Femur (tissue), 1 donor: ENCODE measurements at regions not wholly inside any gene's neighbourhood (a gene's known extent, or its start where the extent isn't known, plus 50 kb on each side); places are given as distances from the start of the nearest gene placed in this dataset.
"Not testable (repeated sequence)": the region's sequence is repeated elsewhere in the genome, so short reads cannot be mapped to it uniquely, and the experiment has no call there.

Experiments used
- DNase-seq: peaks from one replicate; pipeline ENCODE4 v3.0.0-alpha.2; 2017

GRCh38 chr10:78602201-78602932, 466.4 kb upstream of the ZMIZ1 start:
- no peak for DNase-seq

GRCh38 chr10:78604286-78604685, 464.5 kb upstream of the ZMIZ1 start:
- DNase-seq: no peak

DNA sequence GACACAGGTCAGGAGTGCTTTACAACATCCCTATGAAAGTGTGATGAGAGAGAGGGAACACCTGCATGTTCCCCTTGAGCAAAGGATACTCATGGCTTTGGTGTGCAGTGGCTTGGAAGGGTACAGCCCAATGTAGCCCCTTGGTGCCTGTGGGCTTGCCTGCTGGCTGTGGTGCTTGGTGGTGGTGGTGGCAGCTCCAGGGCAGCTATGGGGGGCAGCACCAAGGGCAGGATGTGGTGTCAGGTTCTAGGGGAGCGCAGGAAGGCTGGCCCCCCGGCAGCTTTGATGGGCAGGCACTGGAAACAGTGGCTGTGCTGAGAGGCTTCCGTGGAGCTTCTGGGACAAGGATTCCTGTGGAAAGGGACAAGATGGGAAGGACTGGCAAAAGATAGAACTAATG, 464.0 kb upstream of the ZMIZ1 start:
- DNase-seq: no peak

DNA sequence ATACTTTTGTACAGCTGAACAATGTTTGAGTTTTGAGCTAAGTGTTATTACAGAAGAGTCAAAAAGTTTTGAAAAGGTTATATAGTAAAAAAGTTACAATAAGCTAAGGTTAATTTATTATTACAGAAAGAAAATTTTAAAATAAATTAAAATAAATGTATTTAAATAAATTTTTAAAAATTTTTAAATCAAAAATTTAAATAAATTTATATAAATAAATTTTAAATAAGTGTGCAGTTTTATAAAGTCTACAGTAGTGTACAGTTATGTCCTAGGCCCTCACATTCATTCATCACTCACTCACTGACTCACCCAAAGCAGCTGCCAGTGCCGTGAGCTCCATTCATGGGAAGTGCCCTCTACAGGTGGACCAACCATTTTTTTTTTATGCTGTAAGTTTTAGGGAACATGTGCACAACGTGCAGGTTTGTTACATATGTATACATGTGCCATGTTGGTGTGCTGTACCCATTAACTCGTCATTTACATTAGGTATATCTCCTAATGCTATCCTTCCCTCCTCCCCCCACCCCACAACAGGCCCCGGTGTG, 462.9 kb upstream of the ZMIZ1 start:
- DNase-seq: no peak

- DNase-seq: not testable (repeated sequence)
These were observed 462.0 kb upstream of the ZMIZ1 start for GRCh38 chr10:78606766-78607165.

DNA sequence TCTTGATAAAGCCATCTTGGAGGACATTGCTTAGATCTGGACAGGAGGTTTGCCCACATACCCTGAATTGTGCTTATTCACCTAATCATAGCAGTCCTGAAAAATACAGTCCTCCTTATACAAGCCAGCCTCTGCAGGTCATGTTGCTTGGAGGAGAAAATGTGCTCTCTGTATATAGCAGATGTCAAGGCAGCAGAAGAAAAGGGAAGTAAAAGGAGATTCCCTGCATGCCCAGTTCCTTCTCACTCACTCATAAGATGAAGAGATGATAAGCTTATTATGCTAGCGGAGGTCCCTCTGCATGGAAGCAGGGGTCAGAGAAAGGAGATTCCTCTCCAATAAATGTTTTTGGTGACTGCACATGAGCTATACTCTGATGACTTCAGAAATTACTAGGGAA, 458.8 kb upstream of the ZMIZ1 start:
- DNase-seq: no peak

DNA sequence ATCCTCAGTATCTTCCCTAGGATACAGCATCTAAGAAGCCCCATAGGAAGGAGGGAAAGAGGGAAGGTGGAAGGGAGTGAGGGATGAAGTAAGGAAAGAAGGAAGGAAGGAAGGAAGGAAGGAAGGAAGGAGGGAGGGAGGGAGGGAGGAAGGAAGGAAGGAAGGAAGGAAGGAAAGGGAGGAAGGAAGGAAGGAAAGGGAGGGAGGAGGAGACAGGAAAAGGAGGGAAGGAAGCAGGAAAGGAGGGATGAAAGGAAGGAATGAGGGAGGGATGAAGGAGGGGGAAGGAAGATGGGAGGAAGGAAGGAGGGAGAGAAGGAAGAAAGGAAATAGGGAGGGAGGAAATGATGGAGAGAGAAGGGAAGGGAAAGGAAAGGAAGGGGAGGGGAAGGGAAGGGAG, 455.6 kb upstream of the ZMIZ1 start:
- DNase-seq: no peak

DNA sequence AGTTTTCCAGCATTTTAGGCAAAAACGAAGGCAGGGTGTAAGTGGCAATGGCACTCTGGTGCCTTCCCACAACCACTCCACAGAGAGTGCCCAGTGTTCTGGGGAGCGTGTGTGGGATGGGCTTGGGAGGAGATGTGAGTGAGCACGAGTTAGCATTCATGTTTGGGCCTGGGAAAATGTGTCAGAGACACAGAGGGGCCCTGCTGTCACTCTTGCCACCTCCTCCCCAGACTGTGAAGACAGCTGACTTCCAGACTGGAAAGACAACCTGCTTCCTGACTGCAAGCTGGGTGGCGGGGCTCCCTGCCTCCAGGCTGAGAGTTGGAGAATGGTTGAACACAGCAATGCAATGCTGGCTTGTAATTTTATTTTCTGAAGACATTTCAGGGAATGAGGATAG, 454.5 kb upstream of the ZMIZ1 start:
- no peak for DNase-seq

DNA sequence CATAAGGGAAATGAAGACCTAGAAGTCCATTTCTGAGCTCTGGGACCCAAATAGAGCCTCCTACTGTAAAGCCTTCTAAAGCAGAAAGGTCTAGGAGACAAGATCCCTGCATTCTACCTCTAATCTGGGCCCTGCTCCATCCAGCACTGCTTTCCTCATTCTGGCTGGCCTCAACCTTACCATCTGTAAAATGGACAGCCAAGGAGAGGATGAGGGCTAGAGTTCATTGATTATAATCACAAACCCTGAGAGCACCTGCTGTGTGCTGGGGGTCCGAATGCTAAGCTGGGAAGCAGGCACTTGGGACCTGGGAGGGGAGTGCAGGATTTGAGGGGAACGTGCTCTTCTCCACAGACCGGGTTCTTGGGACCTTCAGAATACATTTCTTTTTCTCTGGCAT, 454.0 kb upstream of the ZMIZ1 start:
- DNase-seq: no peak

- DNase-seq: no peak
These were observed 452.6 kb upstream of the ZMIZ1 start for GRCh38 chr10:78616125-78616695.

GRCh38 chr10:78617115-78617514, 451.7 kb upstream of the ZMIZ1 start:
- DNase-seq: no peak

- DNase-seq: no peak
These were observed 451.1 kb upstream of the ZMIZ1 start for GRCh38 chr10:78617631-78618030.

GRCh38 chr10:78618050-78618449, 450.7 kb upstream of the ZMIZ1 start:
- DNase-seq: no peak

DNA sequence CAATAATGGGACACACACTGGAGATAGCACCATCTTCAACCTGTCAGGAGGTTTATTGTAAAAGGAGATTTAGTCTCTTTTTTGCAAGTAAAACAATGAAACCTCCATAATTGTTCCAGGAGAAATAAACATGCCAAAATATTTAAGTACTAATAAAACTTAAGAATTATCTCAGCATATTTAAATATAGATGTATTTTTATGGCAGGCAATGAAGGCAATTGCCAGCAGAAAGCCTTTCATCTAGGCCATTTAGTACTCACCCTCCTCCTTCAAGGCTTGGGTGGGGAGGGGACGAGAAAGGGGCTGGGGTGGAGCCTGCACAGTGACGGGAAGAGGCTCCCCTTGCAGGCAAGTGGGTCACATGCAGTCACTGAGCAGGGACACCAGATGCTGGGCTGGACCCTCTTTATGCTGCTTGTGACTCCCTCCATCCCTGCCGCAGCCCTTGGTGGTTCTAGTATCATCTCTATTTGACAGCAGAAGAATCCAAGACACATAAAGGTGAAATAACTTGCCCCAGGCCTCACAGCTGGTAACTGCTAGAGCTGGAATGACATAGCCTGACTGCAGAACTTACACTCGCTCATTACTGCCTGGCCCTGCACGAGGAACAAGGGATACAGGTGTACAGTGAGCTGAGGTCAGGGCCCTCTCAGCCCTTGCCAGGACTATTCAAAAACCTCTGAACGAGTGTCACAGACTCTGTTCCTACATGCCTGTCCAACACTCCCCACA, 449.5 kb upstream of the ZMIZ1 start:
- no peak for DNase-seq

DNA sequence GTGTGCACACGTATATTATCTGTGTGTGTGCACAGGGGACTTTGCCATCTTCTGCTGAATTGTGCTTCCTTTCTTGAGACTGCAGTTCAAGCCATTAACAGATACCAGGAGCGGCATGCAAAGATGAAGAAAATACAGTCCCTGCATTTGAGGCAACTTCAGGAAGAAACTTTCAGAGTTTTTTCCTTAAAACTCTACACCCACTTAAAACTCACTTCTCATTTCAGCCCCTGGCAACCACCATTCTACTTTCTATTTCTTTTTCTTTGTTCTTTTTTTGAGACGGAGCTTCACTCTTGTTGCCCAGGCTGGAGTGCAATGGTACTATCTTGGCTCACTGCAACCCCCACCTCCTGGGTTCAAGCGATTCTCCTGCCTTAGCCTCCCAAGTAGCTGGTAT, 448.9 kb upstream of the ZMIZ1 start:
- DNase-seq: no peak

GRCh38 chr10:78620985-78621799, 447.6 kb upstream of the ZMIZ1 start:
- DNase-seq: no peak

- no peak for DNase-seq
These were observed 445.1 kb upstream of the ZMIZ1 start for GRCh38 chr10:78623578-78624215.

GRCh38 chr10:78624791-78625190, 444.0 kb upstream of the ZMIZ1 start:
- DNase-seq: no peak

DNA sequence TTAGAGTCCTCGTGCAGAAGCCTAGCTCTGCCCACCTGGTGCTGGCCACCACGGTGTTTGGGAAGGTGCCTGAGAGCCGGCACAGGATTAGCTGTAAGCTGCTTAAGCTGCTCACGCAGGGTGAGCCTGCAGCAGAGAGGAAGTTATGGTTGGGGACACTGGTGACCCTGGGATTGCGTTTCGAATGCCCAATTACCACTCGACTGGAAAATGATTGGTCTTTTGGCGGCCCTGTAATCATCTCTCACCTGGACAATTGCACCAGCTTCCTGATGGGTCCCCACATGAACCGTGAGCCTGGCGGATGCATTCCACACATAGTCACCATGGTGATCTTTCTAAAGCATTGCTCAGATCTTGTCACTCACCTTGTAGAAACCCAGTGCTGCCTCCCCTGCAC, 442.3 kb upstream of the ZMIZ1 start:
- no peak for DNase-seq

DNA sequence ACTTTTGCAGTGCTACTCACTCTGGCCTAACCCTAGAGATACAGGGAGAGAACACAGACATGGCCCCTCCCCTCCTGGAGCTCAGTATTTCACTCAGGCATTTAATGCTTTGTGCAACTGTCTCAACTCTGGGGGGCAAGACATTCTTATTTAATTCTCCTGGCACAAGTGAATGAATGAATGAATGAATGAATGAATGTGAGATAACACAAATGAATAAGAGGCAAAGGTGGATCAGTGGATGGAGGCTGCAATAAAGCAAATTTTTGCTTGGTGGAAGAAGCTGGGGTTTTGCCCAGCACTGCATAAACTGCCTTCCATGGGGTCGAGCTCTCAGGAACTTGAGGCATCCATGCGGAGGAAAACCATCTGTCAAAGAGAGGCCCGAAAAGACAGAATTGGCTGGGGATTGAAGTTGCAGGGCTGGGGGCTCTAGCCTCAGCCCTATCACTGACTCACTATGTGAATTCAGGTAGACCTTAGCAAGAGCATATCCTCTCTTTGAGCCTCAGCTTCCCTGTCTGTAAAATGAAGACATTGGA, 441.4 kb upstream of the ZMIZ1 start:
- DNase-seq: no peak

GRCh38 chr10:78628976-78629375, 439.8 kb upstream of the ZMIZ1 start:
- DNase-seq: no peak

GRCh38 chr10:78629773-78630172, 439.0 kb upstream of the ZMIZ1 start:
- no peak for DNase-seq
